ENCODE measurements at regions not wholly inside any gene's neighbourhood (a gene's known extent, or its start where the extent isn't known, plus 50 kb on each side); places are given as distances from the start of the nearest gene placed in this dataset.
"Not testable (repeated sequence)": the region's sequence is repeated elsewhere in the genome, so short reads cannot be mapped to it uniquely, and the experiment has no call there.

DNA sequence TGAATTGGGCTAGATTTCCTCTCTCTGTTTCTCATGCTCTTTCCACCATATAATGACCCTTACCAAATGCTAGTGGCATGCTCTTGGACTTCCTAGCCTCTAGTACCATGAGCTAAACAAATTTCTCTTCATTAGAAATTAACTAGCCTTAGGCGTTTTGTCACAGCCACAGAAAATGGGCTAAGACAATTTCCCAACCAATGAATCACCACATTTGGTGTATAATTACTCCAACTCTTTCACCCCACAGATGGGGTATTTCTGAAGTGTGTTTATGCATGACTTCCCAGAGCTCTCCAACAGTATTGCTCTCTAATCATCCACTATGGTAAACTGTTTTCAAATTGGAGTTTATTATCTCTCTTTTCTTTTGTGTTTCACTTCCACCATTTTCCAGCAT lies 1041.1 kb upstream of the COX7C start:
- no peak for DNase-seq (ENCODE audit: low read depth)
- H3K4me3 ChIP-seq (ENCODE audit: low read depth, low read length) = no peak overlapping the region
- no peak for TF ChIP-seq CTCF (IDR thresholded peaks at IDR 0.05; ENCODE audit: insufficient read depth, low read length)

DNA sequence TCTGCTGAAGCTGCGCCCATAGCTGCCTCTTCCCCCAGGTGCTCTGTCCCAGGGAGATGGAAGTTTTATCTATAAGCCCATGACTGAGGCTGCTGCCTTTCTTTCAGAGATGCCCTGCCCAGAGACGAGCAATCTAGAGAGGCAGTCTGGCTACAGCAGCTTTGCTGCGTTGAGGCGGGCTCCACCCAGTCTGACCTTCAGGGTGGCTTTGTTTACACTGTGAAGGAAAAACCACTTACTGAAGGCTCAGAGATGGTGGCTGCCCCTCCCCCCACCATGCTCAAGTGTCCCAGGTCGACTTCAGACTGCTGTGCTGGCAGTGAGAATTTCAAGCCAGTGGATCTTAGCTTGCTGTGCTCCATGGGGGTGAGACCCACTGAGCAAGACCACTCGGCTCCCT lies 1029.9 kb upstream of the COX7C start:
- DNase-seq (ENCODE audit: low read depth); H3K4me3 ChIP-seq (ENCODE audit: low read depth, low read length): not testable (repeated sequence)

- not testable (repeated sequence) for H3K4me3 ChIP-seq (ENCODE audit: low read depth, low read length); DNase-seq (ENCODE audit: low read depth)
These were observed 1029.5 kb upstream of the COX7C start for GRCh38 chr5:85588268-85588667.

DNA sequence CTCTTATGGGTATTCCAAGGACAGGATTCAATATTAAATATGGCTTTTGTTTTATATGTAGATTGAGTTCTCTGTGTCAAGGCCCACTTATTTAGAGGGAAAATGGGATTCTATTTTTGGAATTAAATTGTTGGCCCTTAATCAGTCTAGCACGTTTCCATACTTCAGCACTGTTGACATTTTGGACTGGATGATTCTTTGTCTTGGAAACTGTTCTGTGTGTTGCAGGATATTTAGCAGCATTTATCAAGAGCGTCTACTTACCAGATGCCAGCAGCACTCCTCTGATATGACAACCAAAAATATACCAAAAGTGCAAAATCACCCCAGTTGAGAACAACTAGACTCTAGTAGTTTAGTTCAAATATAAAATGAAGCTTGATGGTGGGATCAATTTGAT lies 1027.0 kb upstream of the COX7C start:
- H3K4me3 ChIP-seq (ENCODE audit: low read depth, low read length) = no peak overlapping the region
- no peak for DNase-seq (ENCODE audit: low read depth)
- no peak for TF ChIP-seq CTCF (IDR thresholded peaks at IDR 0.05; ENCODE audit: insufficient read depth, low read length)

- no peak overlapping the region for H3K4me3 ChIP-seq (ENCODE audit: low read depth, low read length)
- no peak for TF ChIP-seq CTCF (IDR thresholded peaks at IDR 0.05; ENCODE audit: insufficient read depth, low read length)
- DNase-seq (ENCODE audit: low read depth) = no peak
These were observed 1026.4 kb upstream of the COX7C start for GRCh38 chr5:85591311-85591710.

GRCh38 chr5:85602843-85603242 lies 1014.9 kb upstream of the COX7C start:
- TF ChIP-seq CTCF (IDR thresholded peaks at IDR 0.05; ENCODE audit: insufficient read depth, low read length) = no peak
- H3K4me3 ChIP-seq (ENCODE audit: low read depth, low read length) = no peak overlapping the region
- DNase-seq (ENCODE audit: low read depth) = no peak

DNA sequence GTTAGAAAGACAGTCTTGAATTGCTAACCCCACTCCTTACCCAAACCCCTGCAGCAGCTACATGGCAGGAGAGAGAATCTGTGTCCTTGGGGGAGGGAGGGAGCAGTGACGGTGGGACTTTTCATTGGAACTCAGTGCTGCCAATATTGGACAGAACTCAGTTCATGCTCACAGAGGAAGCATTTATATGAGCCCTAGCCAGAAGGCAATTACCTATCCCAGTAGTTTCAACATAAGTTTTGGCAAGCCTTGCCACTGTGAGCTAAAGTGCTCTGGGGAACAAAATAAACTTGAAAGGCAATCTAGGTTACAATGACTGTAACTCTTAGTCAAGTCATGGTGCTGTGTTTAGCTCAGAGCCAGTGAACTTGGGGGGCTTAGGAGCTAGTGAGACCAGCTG lies 1013.4 kb upstream of the COX7C start:
- no peak for DNase-seq (ENCODE audit: low read depth)
- no peak for TF ChIP-seq CTCF (IDR thresholded peaks at IDR 0.05; ENCODE audit: insufficient read depth, low read length)
- no peak overlapping the region for H3K4me3 ChIP-seq (ENCODE audit: low read depth, low read length)

- no peak overlapping the region for H3K4me3 ChIP-seq (ENCODE audit: low read depth, low read length)
- no peak for DNase-seq (ENCODE audit: low read depth)
- TF ChIP-seq CTCF (IDR thresholded peaks at IDR 0.05; ENCODE audit: insufficient read depth, low read length) = no peak
These were observed 1013.0 kb upstream of the COX7C start for GRCh38 chr5:85604786-85605185.
